K562 (cell line): ENCODE measurements at regions not wholly inside any gene's neighbourhood (a gene's known extent, or its start where the extent isn't known, plus 50 kb on each side); places are given as distances from the start of the nearest gene placed in this dataset.

Experiments used
- CEBPB ChIP-seq: fragments of 450-650 bp; IDR thresholded peaks from 2 replicates; pipeline ENCODE4 v1.6.1; 2016; ENCODE audit warnings: missing genetic modification characterization, missing compliant biosample characterization
- CTCF ChIP-seq, 3 experiments: IDR thresholded peaks in 2 of 3; conservative IDR thresholded peaks in 1 of 3; 2 replicates each; pipeline ENCODE4 v1.5.1; 2011 to 2012; ENCODE audit warnings: low read length in 3 of 3, mild to moderate bottlenecking in 3 of 3, control low read depth in 2 of 3, improper control_type of control experiment in 1 of 3, inconsistent platforms in 1 of 3, low read depth in 1 of 3, mixed read lengths in 1 of 3, moderate library complexity in 1 of 3; ENCODE audit not compliant: insufficient read depth in 2 of 3
- E2F3 ChIP-seq: fragments of 250-450 bp; sonication (Bioruptor Pico); IDR thresholded peaks from 2 replicates; pipeline ENCODE4 v1.4.0; 2020; ENCODE audit warnings: mild to moderate bottlenecking
- RFX5 ChIP-seq: IDR thresholded peaks from 2 replicates; pipeline ENCODE4 v1.6.1; 2011; ENCODE audit warnings: low read depth, mild to moderate bottlenecking, improper control_type of control experiment, low read length
- SMAD3 ChIP-seq: fragments of 450-650 bp; formaldehyde crosslinking; conservative IDR thresholded peaks from 2 replicates; pipeline ENCODE4 v1.4.0; 2020; ENCODE audit warnings: mild to moderate bottlenecking
- ZNF274 ChIP-seq: IDR thresholded peaks from 2 replicates; pipeline ENCODE4 v1.6.1; 2011; ENCODE audit warnings: low read depth, mild to moderate bottlenecking, low read length, moderate library complexity, borderline replicate concordance

GRCh38 chr10:3613318-3613717 is 171.7 kb downstream of the KLF6 start:
- no peak for TF ChIP-seq SMAD3 (CRISPR knock-in tag)
- TF ChIP-seq RFX5, result no peak
- TF ChIP-seq CTCF (IDR thresholded peaks at IDR 0.05 in 2 of 3, conservative IDR thresholded peaks at IDR 0.05 in 1 of 3; ENCODE audit: insufficient read depth in 2 of 3, low read depth in 1 of 3, low read length in 3 of 3), result no peak
- no peak for TF ChIP-seq ZNF274
- no peak for TF ChIP-seq E2F3 (CRISPR knock-in tag)
- TF ChIP-seq CEBPB, result no peak
